Smooth muscle cell (in vitro differentiated cells): ENCODE measurements at regions not wholly inside any gene's neighbourhood (a gene's known extent, or its start where the extent isn't known, plus 50 kb on each side); places are given as distances from the start of the nearest gene placed in this dataset.
A peak's percentile ranks its signal among the peaks of the same experiment; 100 is the strongest.
"Not testable (repeated sequence)": the region's sequence is repeated elsewhere in the genome, so short reads cannot be mapped to it uniquely, and the experiment has no call there.

ENCODE experiments used
- DNase-seq: peaks from one replicate; lab custom pipeline; 2025; ENCODE audit not compliant: unreplicated experiment; lab: John Stamatoyannopoulos, UW
- H2AFZ ChIP-seq: fragments of 200-600 bp; sonication (generic); 2 replicates; pipeline ENCODE4 v1.6.0; 2016; ENCODE audit warnings: antibody characterized with exemption, low read depth, mild to moderate bottlenecking
- H3F3A ChIP-seq: fragments of 200-600 bp; sonication (generic); 2 replicates; pipeline ENCODE4 v1.6.0; 2017; ENCODE audit warnings: antibody characterized with exemption, low read depth
- H3K27ac ChIP-seq: fragments of 200-600 bp; sonication (generic); 2 replicates; pipeline ENCODE4 v1.5.1; 2016; ENCODE audit warnings: low read depth, mild to moderate bottlenecking
- H3K27me3 ChIP-seq: fragments of 200-600 bp; sonication (generic); 2 replicates; pipeline ENCODE4 v1.6.1; 2016; ENCODE audit warnings: low read depth, mild to moderate bottlenecking
- H3K36me3 ChIP-seq: fragments of 200-600 bp; sonication (generic); 2 replicates; pipeline ENCODE4 v1.5.1; 2016; ENCODE audit warnings: low read depth
- H3K4me1 ChIP-seq: fragments of 200-600 bp; sonication (generic); 2 replicates; pipeline ENCODE4 v1.5.1; 2016; ENCODE audit warnings: low read depth
- H3K4me2 ChIP-seq: fragments of 200-600 bp; sonication (generic); 2 replicates; pipeline ENCODE4 v1.6.0; 2016; ENCODE audit warnings: mild to moderate bottlenecking
- H3K4me3 ChIP-seq: fragments of 200-600 bp; sonication (generic); 2 replicates; pipeline ENCODE4 v1.5.1; 2016; ENCODE audit warnings: mild to moderate bottlenecking
- H3K79me2 ChIP-seq: fragments of 200-600 bp; sonication (generic); 2 replicates; pipeline ENCODE4 v1.6.0; 2016; ENCODE audit warnings: low read depth, mild to moderate bottlenecking
- H3K9ac ChIP-seq: fragments of 200-600 bp; sonication (generic); 2 replicates; pipeline ENCODE4 v1.6.0; 2016; ENCODE audit warnings: low read depth
- H3K9me3 ChIP-seq: fragments of 200-600 bp; sonication (generic); replicated peaks from 2 replicates; pipeline ENCODE4 v1.5.1; 2016; ENCODE audit warnings: low read depth
- H4K20me1 ChIP-seq: fragments of 200-600 bp; sonication (generic); 2 replicates; pipeline ENCODE4 v1.6.0; 2016; ENCODE audit warnings: low read depth
- CTCF ChIP-seq: fragments of 200-600 bp; sonication (generic); IDR thresholded peaks from 2 replicates; pipeline ENCODE4 v1.5.1; 2017; ENCODE audit warnings: borderline replicate concordance, mild to moderate bottlenecking, antibody characterized with exemption; ENCODE audit not compliant: insufficient read depth, poor library complexity, severe bottlenecking
- WGBS: methylation state at CpG from one replicate; pipeline ENCODE4 v1.1.7; 2016; ENCODE audit warnings: low lambda C conversion rate; 5-methylcytosine and 5-hydroxymethylcytosine counted together

- H3K79me2 ChIP-seq, H3K36me3 ChIP-seq, H3F3A ChIP-seq, H3K4me3 ChIP-seq, H3K27ac ChIP-seq, DNase-seq, H3K4me1 ChIP-seq, H3K4me2 ChIP-seq, H4K20me1 ChIP-seq, H2AFZ ChIP-seq, H3K27me3 ChIP-seq, H3K9ac ChIP-seq, H3K9me3 ChIP-seq: not testable (repeated sequence)
- 100% methylated on average over 1 of the region's 1 CpG for WGBS
Observed at GRCh38 chr21:32823296-32823695, 51.7 kb upstream of the PAXBP1 start.

GRCh38 chr21:32824950-32825349, 53.4 kb upstream of the PAXBP1 start:
- no peak for TF ChIP-seq CTCF
- Histone ChIP-seq H3K4me3 (no peak overlapping the region), H3K4me2 (no peak overlapping the region), H3K9ac (no peak overlapping the region), H4K20me1 (no peaks in the 10 kb centered on the region), H3K36me3 (no peaks in the 10 kb centered on the region), H3K4me1 (no peaks in the 10 kb centered on the region), H2AFZ (no peak overlapping the region), H3K27ac (no peak overlapping the region), H3K9me3 (no peaks in the 10 kb centered on the region), H3K27me3 (peaks cover 3% of the 10 kb centered on the region), H3K79me2 (no peaks in the 10 kb centered on the region), H3F3A (no peaks in the 10 kb centered on the region)
- no peak for DNase-seq
- 95% methylated on average over 1 of the region's 1 CpG for WGBS

GRCh38 chr21:32826329-32827167, 55.0 kb upstream of the PAXBP1 start:
- no peaks in the 10 kb centered on the region for H3K36me3 ChIP-seq
- no peaks in the 10 kb centered on the region for H3F3A ChIP-seq
- peaks cover 3% of the 10 kb centered on the region for H3K27me3 ChIP-seq
- H3K79me2 ChIP-seq = no peaks in the 10 kb centered on the region
- H2AFZ ChIP-seq = no peak overlapping the region
- no peaks in the 10 kb centered on the region for H4K20me1 ChIP-seq
- TF ChIP-seq CTCF = peak; percentile 44
- H3K4me3 ChIP-seq = no peak overlapping the region
- DNase-seq = no peak
- 56% methylated on average over 9 of the region's 9 CpGs for WGBS
- H3K9ac ChIP-seq = no peak overlapping the region
- no peaks in the 10 kb centered on the region for H3K4me1 ChIP-seq
- H3K9me3 ChIP-seq = no peaks in the 10 kb centered on the region
- H3K27ac ChIP-seq = no peak overlapping the region
- no peak overlapping the region for H3K4me2 ChIP-seq

GRCh38 chr21:32828908-32829307, 57.4 kb upstream of the PAXBP1 start:
- Histone ChIP-seq H3K36me3 (no peaks in the 10 kb centered on the region), H4K20me1 (no peaks in the 10 kb centered on the region), H3K4me1 (no peaks in the 10 kb centered on the region), H3K27ac (no peak overlapping the region), H3K27me3 (no peaks in the 10 kb centered on the region), H3K4me3 (no peak overlapping the region), H3F3A (no peaks in the 10 kb centered on the region), H3K9ac (no peak overlapping the region), H3K79me2 (no peaks in the 10 kb centered on the region), H2AFZ (no peak overlapping the region), H3K4me2 (no peak overlapping the region), H3K9me3 (no peaks in the 10 kb centered on the region)
- WGBS = 69% methylated on average over 4 of the region's 4 CpGs
- TF ChIP-seq CTCF = no peak
- no peak for DNase-seq
